ENCODE measurements at regions not wholly inside any gene's neighbourhood (a gene's known extent, or its start where the extent isn't known, plus 50 kb on each side); places are given as distances from the start of the nearest gene placed in this dataset.

- TF ChIP-seq SKIL (IDR thresholded peaks at IDR 0.05; ENCODE audit: low read depth, poor library complexity, severe bottlenecking) (no peak), NR2C2 (IDR thresholded peaks at IDR 0.05; ENCODE audit: borderline replicate concordance, control insufficient read depth, insufficient read length, low read depth) (no peak), NBN (IDR thresholded peaks at IDR 0.05) (no peak), E2F8 (IDR thresholded peaks at IDR 0.05; ENCODE audit: low read depth, partially characterized antibody) (no peak), CBFB (IDR thresholded peaks at IDR 0.05; ENCODE audit: low read depth) (no peak), RB1 (IDR thresholded peaks at IDR 0.05; ENCODE audit: borderline replicate concordance) (no peak)
Measured at GRCh38 chr2:215684448-215685237, 248.8 kb upstream of the FN1 start (continued).

- CTCF ChIA-PET: interaction anchor here (1.2 kb wide), 1 partner anchor 128 kb away, joined by 3 read pairs; no protein-coding TSS in a partner anchor
- no TSS peak for BruUV-seq (replicated peaks)
- RAD21 ChIA-PET (ENCODE audit: unreplicated experiment): interaction anchor here (3.3 kb wide), 1 partner anchor 197 kb away, joined by 10 read pairs; no protein-coding TSS in a partner anchor
- no peak for TF ChIP-seq TAF1 (IDR thresholded peaks at IDR 0.05; ENCODE audit: borderline replicate concordance, low read depth, low read length)
- TF ChIP-seq KDM1A (IDR thresholded peaks at IDR 0.05; ENCODE audit: borderline replicate concordance): no peak
- no peak for TF ChIP-seq ZBTB33 (IDR thresholded peaks at IDR 0.05)
- no peak for TF ChIP-seq ZNF207 (IDR thresholded peaks at IDR 0.05; ENCODE audit: borderline replicate concordance)
- TF ChIP-seq BRCA1 (IDR thresholded peaks at IDR 0.05; ENCODE audit: low read depth, low read length): no peak
- TF ChIP-seq RB1 (IDR thresholded peaks at IDR 0.05; ENCODE audit: borderline replicate concordance): no peak
- TF ChIP-seq USF2 (IDR thresholded peaks at IDR 0.05; ENCODE audit: borderline replicate concordance, low read depth, low read length): no peak
- TF ChIP-seq BHLHE40 (IDR thresholded peaks at IDR 0.05; ENCODE audit: borderline replicate concordance in 1 of 2, low read depth in 2 of 2, low read length in 1 of 2): no peak
Measured at GRCh38 chr2:215683295-215683694, 247.4 kb upstream of the FN1 start.

More at GRCh38 chr2:215683295-215683694, 247.4 kb upstream of the FN1 start:
- Histone ChIP-seq H3K4me2 (ENCODE audit: control insufficient read depth, insufficient read depth) (no peak overlapping the region), H3K4me1 (ENCODE audit: control insufficient read depth, insufficient read depth, low read length) (no peaks in the 10 kb centered on the region), H4K20me1 (ENCODE audit: control insufficient read depth, insufficient read depth) (no peaks in the 10 kb centered on the region), H3K9me3 (replicated peaks; ENCODE audit: control insufficient read depth, insufficient read depth, low read length) (no peaks in the 10 kb centered on the region), H3K27me3 (replicated peaks in 1 of 2; ENCODE audit: control insufficient read depth in 2 of 2, insufficient read depth in 2 of 2, low read length in 1 of 2) (no peaks in the 10 kb centered on the region), H3K36me3 (ENCODE audit: control insufficient read depth in 2 of 2, insufficient read depth in 2 of 2, low read length in 1 of 2) (no peaks in the 10 kb centered on the region), H3K4me3 (no peak overlapping the region), H3K79me2 (ENCODE audit: control insufficient read depth, insufficient read depth, low read length) (no peaks in the 10 kb centered on the region), H2AFZ (ENCODE audit: control insufficient read depth, low read depth, low read length) (no peak overlapping the region; the same call in 1 of the 2 replicates), H3K9ac (ENCODE audit: control insufficient read depth, insufficient read depth, low read length) (no peak overlapping the region), H3K27ac (ENCODE audit: control insufficient read depth, insufficient read depth) (no peak overlapping the region)
- WGBS (ENCODE audit: insufficient coverage, insufficient replicate concordance, low lambda C conversion rate, missing lambda C conversion rate): 13% methylated on average over 4 of the region's 4 CpGs
- intact Hi-C loops (cut with micrococcal nuclease; ENCODE audit: unreplicated experiment) (loop anchor here (5.0 kb wide), 4 partner anchors 66 to 149 kb away; no protein-coding TSS in a partner anchor), in situ Hi-C loops (cut with MboI) (no loop called here)
- DNase-seq (ENCODE audit: low read depth, low spot score): no peak
- SMC1A ChIA-PET (ENCODE audit: uncharacterized antibody, unreplicated experiment): interaction anchor here (1.0 to 1.6 kb wide), 3 partner anchors 82 to 210 kb away, joined by 3 to 4 read pairs (median 4); no protein-coding TSS in a partner anchor
- POLR2A ChIA-PET: no interaction called here
- ATAC-seq: no peak
- FAIRE-seq: no peak
